Peyer's patch (tissue), 4 donors: ENCODE measurements at regions not wholly inside any gene's neighbourhood (a gene's known extent, or its start where the extent isn't known, plus 50 kb on each side); places are given as distances from the start of the nearest gene placed in this dataset.

ENCODE experiments used
- POLR2A ChIP-seq, 2 donors: fragments of 450-650 bp; IDR thresholded peaks; one replicate each; pipeline ENCODE4 v1.5.1; 2017; ENCODE audit warnings: antibody characterized with exemption in 2 of 2, mild to moderate bottlenecking in 2 of 2, moderate library complexity in 2 of 2
- TF ChIP-seq, protein P1 (sequence below), 6 experiments: fragments of 450-650 bp in 4 of 6; fragments of 200-600 bp in 2 of 6; sonication (generic) in 1 of 6; IDR thresholded peaks; one replicate each; pipeline ENCODE4 v1.5.1; 2017 to 2019; ENCODE audit warnings: antibody characterized with exemption in 6 of 6, mild to moderate bottlenecking in 3 of 6, moderate library complexity in 1 of 6

DNA sequence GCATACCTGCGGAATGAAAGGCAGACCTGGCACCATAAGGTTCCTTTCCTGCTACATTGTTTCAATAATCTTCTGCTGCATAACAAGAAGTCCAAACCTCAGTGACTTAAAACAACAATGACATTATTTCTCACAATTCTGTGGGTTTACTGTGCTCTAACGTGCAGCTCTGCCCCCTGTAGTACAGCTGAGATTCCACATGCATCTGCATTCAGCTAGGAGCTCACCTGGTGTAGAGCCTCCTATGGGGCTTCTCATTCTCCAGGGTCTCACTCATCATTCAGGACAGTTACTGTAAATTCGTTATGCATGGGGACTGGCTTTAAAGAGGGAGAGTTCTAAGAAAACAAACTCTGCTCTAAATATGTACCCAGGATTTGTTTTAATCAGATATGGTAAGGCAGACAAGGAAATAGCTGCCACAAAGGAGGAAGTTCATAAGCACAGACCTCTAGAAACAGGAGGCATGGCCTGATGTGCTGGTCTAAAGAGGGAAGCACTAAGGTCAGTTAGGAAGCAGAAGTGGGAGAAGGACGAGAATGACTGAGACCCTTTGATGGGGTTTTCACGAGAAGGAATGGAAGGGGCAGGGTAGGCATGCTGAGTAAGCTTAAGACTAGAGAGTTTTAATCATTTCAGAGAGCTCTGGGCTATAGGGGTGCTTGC, 347.0 kb downstream of the NEK10 start:
- TF ChIP-seq, protein P1, sequence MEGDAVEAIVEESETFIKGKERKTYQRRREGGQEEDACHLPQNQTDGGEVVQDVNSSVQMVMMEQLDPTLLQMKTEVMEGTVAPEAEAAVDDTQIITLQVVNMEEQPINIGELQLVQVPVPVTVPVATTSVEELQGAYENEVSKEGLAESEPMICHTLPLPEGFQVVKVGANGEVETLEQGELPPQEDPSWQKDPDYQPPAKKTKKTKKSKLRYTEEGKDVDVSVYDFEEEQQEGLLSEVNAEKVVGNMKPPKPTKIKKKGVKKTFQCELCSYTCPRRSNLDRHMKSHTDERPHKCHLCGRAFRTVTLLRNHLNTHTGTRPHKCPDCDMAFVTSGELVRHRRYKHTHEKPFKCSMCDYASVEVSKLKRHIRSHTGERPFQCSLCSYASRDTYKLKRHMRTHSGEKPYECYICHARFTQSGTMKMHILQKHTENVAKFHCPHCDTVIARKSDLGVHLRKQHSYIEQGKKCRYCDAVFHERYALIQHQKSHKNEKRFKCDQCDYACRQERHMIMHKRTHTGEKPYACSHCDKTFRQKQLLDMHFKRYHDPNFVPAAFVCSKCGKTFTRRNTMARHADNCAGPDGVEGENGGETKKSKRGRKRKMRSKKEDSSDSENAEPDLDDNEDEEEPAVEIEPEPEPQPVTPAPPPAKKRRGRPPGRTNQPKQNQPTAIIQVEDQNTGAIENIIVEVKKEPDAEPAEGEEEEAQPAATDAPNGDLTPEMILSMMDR (IDR thresholded peaks at IDR 0.05), result no peak
- TF ChIP-seq POLR2A (IDR thresholded peaks at IDR 0.05), result no peak
